Endodermal cell (in vitro differentiated cells): ENCODE measurements at regions not wholly inside any gene's neighbourhood (a gene's known extent, or its start where the extent isn't known, plus 50 kb on each side); places are given as distances from the start of the nearest gene placed in this dataset.
"Not testable (repeated sequence)": the region's sequence is repeated elsewhere in the genome, so short reads cannot be mapped to it uniquely, and the experiment has no call there.

ENCODE experiments used
- DNase-seq: peaks from one replicate; pipeline ENCODE4 v3.0.0-alpha.2; 2017
- H3K27ac ChIP-seq: 2 replicates; pipeline ENCODE4 v1.5.1; 2013; ENCODE audit warnings: mild to moderate bottlenecking, low read depth, low read length, moderate library complexity
- H3K27me3 ChIP-seq: 2 replicates; pipeline ENCODE4 v1.6.1; 2013; ENCODE audit warnings: mild to moderate bottlenecking, low read length, moderate library complexity; ENCODE audit not compliant: insufficient read depth, control insufficient read depth, poor library complexity, severe bottlenecking
- H3K36me3 ChIP-seq: 2 replicates; pipeline ENCODE4 v1.7.0; 2013; ENCODE audit warnings: mild to moderate bottlenecking, low read length, moderate library complexity; ENCODE audit not compliant: control insufficient read depth, insufficient read depth
- H3K4me1 ChIP-seq: one replicate; pipeline ENCODE4 v1.7.0; 2013; ENCODE audit warnings: low read length; ENCODE audit not compliant: control insufficient read depth, insufficient read depth
- H3K4me3 ChIP-seq: 2 replicates; pipeline ENCODE4 v1.5.1; 2013; ENCODE audit warnings: mild to moderate bottlenecking, low read length, moderate library complexity
- H3K9ac ChIP-seq: 2 replicates; pipeline ENCODE4 v1.6.1; 2013; ENCODE audit warnings: mild to moderate bottlenecking, low read length, moderate library complexity; ENCODE audit not compliant: poor library complexity, severe bottlenecking; ENCODE audit errors: extremely low read depth
- H3K9me3 ChIP-seq: 2 replicates; pipeline ENCODE4 v1.6.1; 2013; ENCODE audit warnings: mild to moderate bottlenecking, low read length, moderate library complexity; ENCODE audit not compliant: control insufficient read depth
- H3K27ac Mint-ChIP-seq: 2 replicates; pipeline ENCODE4 v1.8.0; 2020; ENCODE audit warnings: mixed read lengths
- H3K27me3 Mint-ChIP-seq: 2 replicates; pipeline ENCODE4 v1.8.0; 2021; ENCODE audit warnings: mild to moderate bottlenecking, mixed read lengths; ENCODE audit not compliant: insufficient read depth
- H3K36me3 Mint-ChIP-seq: 2 replicates; pipeline ENCODE4 v1.8.0; 2020; ENCODE audit warnings: low read depth, mixed read lengths
- H3K4me1 Mint-ChIP-seq: 2 replicates; pipeline ENCODE4 v1.8.0; 2020; ENCODE audit warnings: mixed read lengths
- H3K4me3 Mint-ChIP-seq: 2 replicates; pipeline ENCODE4 v1.8.0; 2020; ENCODE audit warnings: mild to moderate bottlenecking, moderate library complexity, mixed read lengths
- H3K9me3 Mint-ChIP-seq: 2 replicates; pipeline ENCODE4 v1.8.0; 2020; ENCODE audit warnings: mild to moderate bottlenecking, mixed read lengths
- WGBS, 2 experiments: methylation state at CpG; one replicate each; pipeline versions ENCODE4 v1.1.5 to v1.1.7; 2013; ENCODE audit warnings: missing lambda C conversion rate in 2 of 2, mixed read lengths in 1 of 2; ENCODE audit not compliant: insufficient coverage in 1 of 2, insufficient read length in 1 of 2; 5-methylcytosine and 5-hydroxymethylcytosine counted together
- TF ChIP-seq, protein P1 (sequence below): fragments of 200-600 bp; sonication (generic); conservative IDR thresholded peaks from 2 replicates; pipeline ENCODE4 v1.5.0; 2021; ENCODE audit warnings: antibody characterized with exemption, mild to moderate bottlenecking

- not testable (repeated sequence) for H3K27me3 Mint-ChIP-seq, H3K4me3 ChIP-seq
These were observed 271.3 kb downstream of the ADGRD1 start for GRCh38 chr12:131225066-131225380.

GRCh38 chr12:131226345-131227265, 272.9 kb downstream of the ADGRD1 start:
- Mint-ChIP-seq H3K4me3 (no peak overlapping the region), H3K36me3 (peaks cover 5% of the 10 kb centered on the region), H3K27me3 (no peaks in the 10 kb centered on the region), H3K4me1 (peaks cover 21% of the 10 kb centered on the region), H3K27ac (no peak overlapping the region), H3K9me3 (peaks cover 28% of the 10 kb centered on the region)
- Histone ChIP-seq H3K9me3 (peaks cover 29% of the 10 kb centered on the region), H3K27ac (no peak overlapping the region), H3K27me3 (no peaks in the 10 kb centered on the region), H3K4me3 (no peak overlapping the region), H3K36me3 (no peaks in the 10 kb centered on the region), H3K9ac (no peak overlapping the region), H3K4me1 (peaks cover 7% of the 10 kb centered on the region)
- DNase-seq = peak; percentile 79
- WGBS, 2 experiments = 73 to 81% methylated on average over 3 to 9 of the region's 12 CpGs
- TF ChIP-seq, protein P1, sequence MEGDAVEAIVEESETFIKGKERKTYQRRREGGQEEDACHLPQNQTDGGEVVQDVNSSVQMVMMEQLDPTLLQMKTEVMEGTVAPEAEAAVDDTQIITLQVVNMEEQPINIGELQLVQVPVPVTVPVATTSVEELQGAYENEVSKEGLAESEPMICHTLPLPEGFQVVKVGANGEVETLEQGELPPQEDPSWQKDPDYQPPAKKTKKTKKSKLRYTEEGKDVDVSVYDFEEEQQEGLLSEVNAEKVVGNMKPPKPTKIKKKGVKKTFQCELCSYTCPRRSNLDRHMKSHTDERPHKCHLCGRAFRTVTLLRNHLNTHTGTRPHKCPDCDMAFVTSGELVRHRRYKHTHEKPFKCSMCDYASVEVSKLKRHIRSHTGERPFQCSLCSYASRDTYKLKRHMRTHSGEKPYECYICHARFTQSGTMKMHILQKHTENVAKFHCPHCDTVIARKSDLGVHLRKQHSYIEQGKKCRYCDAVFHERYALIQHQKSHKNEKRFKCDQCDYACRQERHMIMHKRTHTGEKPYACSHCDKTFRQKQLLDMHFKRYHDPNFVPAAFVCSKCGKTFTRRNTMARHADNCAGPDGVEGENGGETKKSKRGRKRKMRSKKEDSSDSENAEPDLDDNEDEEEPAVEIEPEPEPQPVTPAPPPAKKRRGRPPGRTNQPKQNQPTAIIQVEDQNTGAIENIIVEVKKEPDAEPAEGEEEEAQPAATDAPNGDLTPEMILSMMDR = peak; percentile 30

More at GRCh38 chr12:131225066-131225380, 271.3 kb downstream of the ADGRD1 start:
- DNase-seq, H3K4me1 ChIP-seq, H3K9ac ChIP-seq, H3K27me3 ChIP-seq, H3K27ac Mint-ChIP-seq, H3K36me3 Mint-ChIP-seq, H3K36me3 ChIP-seq, H3K4me3 Mint-ChIP-seq, H3K27ac ChIP-seq: not testable (repeated sequence)
- Mint-ChIP-seq H3K4me1 (peaks cover 10% of the 10 kb centered on the region), H3K9me3 (peaks cover 27% of the 10 kb centered on the region)
- peaks cover 19% of the 10 kb centered on the region for H3K9me3 ChIP-seq
- no CpG with 5 or more reads among the region's 12 CpGs for WGBS, 2 experiments

- not testable (repeated sequence) for H3K9ac ChIP-seq, H3K36me3 ChIP-seq, H3K27ac ChIP-seq, H3K27me3 ChIP-seq, H3K4me3 ChIP-seq, H3K36me3 Mint-ChIP-seq, H3K4me3 Mint-ChIP-seq, H3K4me1 ChIP-seq, H3K27ac Mint-ChIP-seq, DNase-seq, H3K27me3 Mint-ChIP-seq
- peaks cover 21% of the 10 kb centered on the region for H3K4me1 Mint-ChIP-seq
- H3K9me3 ChIP-seq = peaks cover 29% of the 10 kb centered on the region
- 95% methylated on average over 5 of the region's 22 CpGs; no CpG with 5 or more reads in 1 of the 2 experiments for WGBS, 2 experiments
- peaks cover 28% of the 10 kb centered on the region for H3K9me3 Mint-ChIP-seq
These were observed 273.9 kb downstream of the ADGRD1 start for GRCh38 chr12:131227641-131228040.

DNA sequence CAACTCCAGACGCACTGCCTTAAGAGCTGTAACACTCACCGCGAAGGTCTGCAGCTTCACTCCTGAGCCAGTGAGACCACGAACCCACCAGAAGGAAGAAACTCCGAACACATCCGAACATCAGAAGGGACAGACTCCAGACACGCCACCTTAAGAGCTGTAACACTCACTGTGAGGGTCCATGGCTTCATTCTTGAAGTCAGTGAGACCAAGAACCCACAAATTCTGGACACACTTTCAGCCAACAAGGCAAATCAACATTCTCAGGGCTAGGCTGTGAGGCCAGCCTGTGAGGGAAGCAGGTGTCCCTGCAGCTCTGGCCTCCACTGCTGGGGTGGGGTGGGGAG, 275.3 kb downstream of the ADGRD1 start:
- Histone ChIP-seq H3K4me3 (peak overlapping the region; percentile 15), H3K9me3 (peaks cover 36% of the 10 kb centered on the region)
- H3K36me3 ChIP-seq, H3K27me3 Mint-ChIP-seq, H3K9ac ChIP-seq, H3K27me3 ChIP-seq, H3K4me1 ChIP-seq, H3K4me3 Mint-ChIP-seq, H3K36me3 Mint-ChIP-seq, H3K27ac ChIP-seq, DNase-seq: not testable (repeated sequence)
- Mint-ChIP-seq H3K9me3 (peaks cover 32% of the 10 kb centered on the region), H3K4me1 (peaks cover 21% of the 10 kb centered on the region), H3K27ac (peak overlapping the region; percentile 48)
- 98% methylated on average over 4 of the region's 7 CpGs; no CpG with 5 or more reads in 1 of the 2 experiments for WGBS, 2 experiments
